Nephron progenitor cell (in vitro differentiated cells): ENCODE measurements at regions not wholly inside any gene's neighbourhood (a gene's known extent, or its start where the extent isn't known, plus 50 kb on each side); places are given as distances from the start of the nearest gene placed in this dataset.

Source experiments
- DNase-seq: peaks from one replicate; pipeline ENCODE4 v3.0.0; 2021
- H3K27ac Mint-ChIP-seq: 2 replicates; pipeline ENCODE4 v1.8.0; 2021; ENCODE audit warnings: mild to moderate bottlenecking, moderate library complexity, mixed read lengths
- H3K27me3 Mint-ChIP-seq: 2 replicates; pipeline ENCODE4 v1.8.0; 2021; ENCODE audit warnings: mild to moderate bottlenecking, low read depth, mixed read lengths; ENCODE audit not compliant: poor library complexity
- H3K36me3 Mint-ChIP-seq: 2 replicates; pipeline ENCODE4 v1.8.0; 2021; ENCODE audit warnings: low read depth, mixed read lengths
- H3K4me1 Mint-ChIP-seq: 2 replicates; pipeline ENCODE4 v1.8.0; 2021; ENCODE audit warnings: mixed read lengths
- H3K4me3 Mint-ChIP-seq: 2 replicates; pipeline ENCODE4 v1.8.0; 2021; ENCODE audit warnings: mild to moderate bottlenecking, moderate library complexity, mixed read lengths
- H3K9me3 Mint-ChIP-seq: 2 replicates; pipeline ENCODE4 v1.8.0; 2021; ENCODE audit warnings: mild to moderate bottlenecking, moderate library complexity, mixed read lengths
- CTCF ChIP-seq: fragments of 200-600 bp; sonication (generic); IDR thresholded peaks from 2 replicates; pipeline ENCODE4 v1.5.0; 2021; ENCODE audit warnings: antibody characterized with exemption

DNA sequence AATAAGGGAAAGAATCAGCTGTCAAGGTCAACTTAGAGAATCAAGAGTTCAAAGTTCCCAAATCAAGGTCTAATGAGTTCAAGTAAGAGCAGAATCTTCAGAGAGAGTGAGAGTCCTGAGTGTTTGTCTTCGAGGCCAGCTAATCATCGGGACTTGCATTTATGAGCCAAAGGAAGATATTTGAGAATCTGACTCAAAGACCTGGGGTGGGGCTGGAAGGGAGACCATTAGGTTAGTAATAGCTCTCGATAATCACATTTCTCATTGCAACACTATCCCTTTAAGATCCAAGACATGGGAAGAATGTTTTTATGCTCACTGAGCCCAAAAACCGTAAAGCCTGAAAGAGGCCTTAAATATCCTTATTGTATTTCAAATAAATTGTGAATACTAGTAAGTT, 72.0 kb upstream of the FSHR start:
- Mint-ChIP-seq H3K27ac (no peak overlapping the region), H3K27me3 (no peaks in the 10 kb centered on the region), H3K9me3 (peaks cover 11% of the 10 kb centered on the region), H3K4me1 (no peaks in the 10 kb centered on the region), H3K36me3 (no peaks in the 10 kb centered on the region), H3K4me3 (no peak overlapping the region)
- no peak for TF ChIP-seq CTCF
- no peak for DNase-seq

- DNase-seq, result no peak
- Mint-ChIP-seq H3K36me3 (no peaks in the 10 kb centered on the region), H3K27me3 (no peaks in the 10 kb centered on the region), H3K4me3 (no peak overlapping the region), H3K4me1 (no peaks in the 10 kb centered on the region), H3K9me3 (peaks cover 1% of the 10 kb centered on the region), H3K27ac (no peak overlapping the region)
- TF ChIP-seq CTCF, result no peak
These were observed 70.8 kb upstream of the FSHR start for GRCh38 chr2:49225126-49225525.

DNA sequence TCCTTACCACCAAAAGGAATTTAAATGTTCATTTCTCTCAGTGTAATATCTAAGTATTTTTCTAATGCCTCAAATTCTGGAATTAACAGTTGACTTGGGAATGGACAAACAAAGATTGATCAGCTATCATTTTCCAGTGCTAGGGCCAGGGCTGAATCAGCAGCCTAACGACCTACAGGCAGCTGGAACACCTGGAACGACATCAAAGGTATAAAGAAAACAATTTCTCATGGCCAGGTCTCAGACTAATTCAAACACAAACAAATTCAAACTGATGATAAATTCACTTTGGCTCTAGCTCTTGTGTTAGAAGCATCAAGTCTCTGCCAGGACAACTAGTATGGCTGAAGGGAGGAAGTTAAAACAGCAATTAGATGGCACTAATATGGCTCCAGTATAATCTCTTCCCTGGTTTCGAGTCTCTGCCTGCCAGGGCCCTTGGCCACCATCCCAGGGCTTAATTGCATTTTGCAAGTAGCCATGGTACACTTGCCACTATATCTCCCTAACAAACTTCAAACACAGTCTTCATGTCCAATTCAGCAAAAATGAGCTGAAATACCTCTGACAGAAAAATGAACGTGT, 70.2 kb upstream of the FSHR start:
- H3K4me3 Mint-ChIP-seq, result no peak overlapping the region
- no peak overlapping the region for H3K27ac Mint-ChIP-seq
- DNase-seq, result no peak
- H3K9me3 Mint-ChIP-seq, result no peaks in the 10 kb centered on the region
- TF ChIP-seq CTCF, result no peak
- H3K36me3 Mint-ChIP-seq, result no peaks in the 10 kb centered on the region
- no peaks in the 10 kb centered on the region for H3K4me1 Mint-ChIP-seq
- no peaks in the 10 kb centered on the region for H3K27me3 Mint-ChIP-seq

DNA sequence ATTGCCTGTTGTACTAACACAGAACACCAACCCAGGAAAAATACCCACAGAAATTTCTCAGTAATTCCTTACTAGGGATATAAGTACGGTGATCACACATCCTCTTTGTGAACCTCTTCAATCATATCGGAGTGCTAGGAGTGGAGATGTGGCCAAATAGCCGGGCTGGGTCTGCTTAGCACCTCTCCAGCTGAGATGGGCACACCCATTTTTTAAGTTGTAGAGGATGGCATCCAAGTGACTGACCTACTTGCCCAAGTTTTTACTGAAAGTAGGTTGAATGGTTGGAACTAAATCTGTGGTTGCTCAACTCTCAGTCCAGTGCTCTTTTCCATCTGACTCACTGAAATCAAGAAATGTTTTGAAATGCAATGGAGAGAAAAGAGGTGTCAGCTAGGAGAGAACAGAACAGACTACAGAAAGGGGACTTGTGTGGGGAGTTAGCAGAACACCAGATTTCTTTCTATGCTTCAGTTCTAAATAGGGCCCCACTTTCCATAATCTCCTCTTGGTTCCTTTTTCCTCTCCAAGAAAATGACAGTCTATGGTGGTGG, 68.7 kb upstream of the FSHR start:
- Mint-ChIP-seq H3K9me3 (no peaks in the 10 kb centered on the region), H3K27ac (no peak overlapping the region), H3K36me3 (no peaks in the 10 kb centered on the region), H3K4me1 (no peaks in the 10 kb centered on the region), H3K27me3 (no peaks in the 10 kb centered on the region), H3K4me3 (no peak overlapping the region)
- TF ChIP-seq CTCF, result no peak
- no peak for DNase-seq

- H3K27me3 Mint-ChIP-seq, result no peaks in the 10 kb centered on the region
- no peaks in the 10 kb centered on the region for H3K4me1 Mint-ChIP-seq
- H3K36me3 Mint-ChIP-seq, result no peaks in the 10 kb centered on the region
- TF ChIP-seq CTCF, result no peak
- H3K4me3 Mint-ChIP-seq, result no peak overlapping the region
- H3K27ac Mint-ChIP-seq, result no peak overlapping the region
- no peak for DNase-seq
- no peaks in the 10 kb centered on the region for H3K9me3 Mint-ChIP-seq
These were observed 65.4 kb upstream of the FSHR start for GRCh38 chr2:49219741-49220140.

DNA sequence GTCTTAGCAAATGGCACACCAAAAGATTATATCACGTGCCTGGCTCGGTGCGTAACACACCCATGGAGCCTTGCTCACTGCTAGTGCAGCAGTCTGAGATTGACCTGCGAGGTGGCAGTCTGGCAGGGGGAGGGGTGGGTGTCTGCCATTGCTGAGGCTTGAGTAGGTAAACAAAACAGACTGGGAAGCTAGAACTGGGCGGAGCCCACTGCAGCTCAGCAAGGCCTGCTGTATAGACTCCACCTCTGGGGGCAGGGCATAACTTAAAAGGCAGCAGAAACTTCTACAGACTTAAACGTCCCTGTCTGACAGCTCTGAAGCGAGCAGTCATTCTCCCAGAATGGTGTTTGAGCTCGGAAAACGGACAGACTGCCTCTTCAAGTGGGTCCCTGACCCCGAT, 55.9 kb upstream of the FSHR start:
- no peaks in the 10 kb centered on the region for H3K4me1 Mint-ChIP-seq
- H3K9me3 Mint-ChIP-seq, result peaks cover 9% of the 10 kb centered on the region
- no peak for TF ChIP-seq CTCF
- no peak overlapping the region for H3K4me3 Mint-ChIP-seq
- peak; percentile 22 for DNase-seq
- peaks cover 3% of the 10 kb centered on the region for H3K27me3 Mint-ChIP-seq
- H3K27ac Mint-ChIP-seq, result no peak overlapping the region
- H3K36me3 Mint-ChIP-seq, result no peaks in the 10 kb centered on the region
